PC-9 (cell line): ENCODE measurements at regions not wholly inside any gene's neighbourhood (a gene's known extent, or its start where the extent isn't known, plus 50 kb on each side); places are given as distances from the start of the nearest gene placed in this dataset.

Experiments used
- EZH2 ChIP-seq: fragments of 200-600 bp; sonication (generic); IDR thresholded peaks from 2 replicates; pipeline ENCODE4 v1.8.0; 2017; ENCODE audit warnings: antibody characterized with exemption, low read depth
- TF ChIP-seq, protein P1 (sequence below): fragments of 200-600 bp; sonication (generic); conservative IDR thresholded peaks from 2 replicates; pipeline ENCODE4 v1.6.1; 2017; ENCODE audit warnings: mixed run types, antibody characterized with exemption, mild to moderate bottlenecking, moderate library complexity

DNA sequence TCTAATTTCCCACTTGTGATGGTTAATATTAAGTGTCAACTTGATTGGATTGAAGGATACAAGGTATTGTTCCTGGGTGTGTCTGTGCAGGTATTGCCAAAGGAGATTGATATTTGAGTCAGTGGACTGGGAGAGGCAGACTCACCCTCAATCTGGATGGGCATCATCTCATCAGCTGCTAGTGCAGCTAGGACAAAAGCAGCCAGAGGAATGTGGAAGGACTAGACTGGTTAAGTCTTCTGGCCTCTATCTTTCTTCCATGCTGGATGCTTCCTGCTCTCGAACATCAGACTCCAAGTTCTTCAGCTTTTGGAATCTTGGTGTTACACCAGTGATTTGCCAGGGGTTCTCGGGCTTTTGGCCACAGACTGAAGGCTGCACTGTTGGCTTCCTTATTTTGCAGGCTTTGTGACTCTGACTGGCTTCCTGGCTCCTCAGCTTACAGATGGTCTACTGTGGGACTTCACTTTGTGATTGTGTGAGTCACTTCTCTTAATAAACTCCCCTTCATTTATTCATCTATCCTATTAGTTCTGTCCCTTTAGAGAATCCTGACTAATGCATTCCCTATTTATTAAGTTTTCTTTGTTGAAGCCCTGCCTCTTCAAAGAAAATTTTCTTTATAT is 1087.5 kb upstream of the NXPH2 start:
- TF ChIP-seq, protein P1, sequence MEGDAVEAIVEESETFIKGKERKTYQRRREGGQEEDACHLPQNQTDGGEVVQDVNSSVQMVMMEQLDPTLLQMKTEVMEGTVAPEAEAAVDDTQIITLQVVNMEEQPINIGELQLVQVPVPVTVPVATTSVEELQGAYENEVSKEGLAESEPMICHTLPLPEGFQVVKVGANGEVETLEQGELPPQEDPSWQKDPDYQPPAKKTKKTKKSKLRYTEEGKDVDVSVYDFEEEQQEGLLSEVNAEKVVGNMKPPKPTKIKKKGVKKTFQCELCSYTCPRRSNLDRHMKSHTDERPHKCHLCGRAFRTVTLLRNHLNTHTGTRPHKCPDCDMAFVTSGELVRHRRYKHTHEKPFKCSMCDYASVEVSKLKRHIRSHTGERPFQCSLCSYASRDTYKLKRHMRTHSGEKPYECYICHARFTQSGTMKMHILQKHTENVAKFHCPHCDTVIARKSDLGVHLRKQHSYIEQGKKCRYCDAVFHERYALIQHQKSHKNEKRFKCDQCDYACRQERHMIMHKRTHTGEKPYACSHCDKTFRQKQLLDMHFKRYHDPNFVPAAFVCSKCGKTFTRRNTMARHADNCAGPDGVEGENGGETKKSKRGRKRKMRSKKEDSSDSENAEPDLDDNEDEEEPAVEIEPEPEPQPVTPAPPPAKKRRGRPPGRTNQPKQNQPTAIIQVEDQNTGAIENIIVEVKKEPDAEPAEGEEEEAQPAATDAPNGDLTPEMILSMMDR, result no peak
- TF ChIP-seq EZH2, result no peak
